ENCODE measurements at regions not wholly inside any gene's neighbourhood (a gene's known extent, or its start where the extent isn't known, plus 50 kb on each side); places are given as distances from the start of the nearest gene placed in this dataset.

DNA sequence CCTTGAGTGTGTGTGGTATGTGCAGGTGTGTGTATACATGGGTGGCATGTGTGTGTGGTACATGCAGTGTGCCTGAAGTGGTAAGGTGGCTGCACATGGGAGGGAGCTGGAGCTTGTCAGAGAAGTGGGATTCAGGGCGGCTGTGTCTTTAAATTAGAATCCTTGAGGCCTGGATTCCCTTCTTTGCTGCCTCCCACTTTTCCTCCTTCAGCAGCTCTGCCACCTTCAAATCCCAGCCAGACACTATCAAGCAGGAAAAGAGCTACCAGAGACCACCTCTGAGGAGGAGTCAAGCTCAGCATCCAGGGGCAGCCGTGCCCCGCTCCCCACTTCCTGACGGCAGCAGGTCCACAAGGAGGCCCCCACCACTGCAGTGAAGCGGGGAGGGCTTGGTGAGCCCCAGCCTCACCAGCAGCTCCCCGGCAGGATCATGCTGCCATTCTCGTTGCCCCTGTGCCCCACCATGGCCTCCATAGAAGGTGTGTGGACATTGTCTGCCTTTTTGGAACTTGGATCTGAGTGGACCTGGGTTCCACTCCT lies 131.0 kb upstream of the MLN start:
- H3K4me1 ChIP-seq (ENCODE audit: insufficient read depth, low read length, poor library complexity, severe bottlenecking) = no peaks in the 10 kb centered on the region
- CTCF ChIA-PET (ENCODE audit: unreplicated experiment) = no interaction called here

DNA sequence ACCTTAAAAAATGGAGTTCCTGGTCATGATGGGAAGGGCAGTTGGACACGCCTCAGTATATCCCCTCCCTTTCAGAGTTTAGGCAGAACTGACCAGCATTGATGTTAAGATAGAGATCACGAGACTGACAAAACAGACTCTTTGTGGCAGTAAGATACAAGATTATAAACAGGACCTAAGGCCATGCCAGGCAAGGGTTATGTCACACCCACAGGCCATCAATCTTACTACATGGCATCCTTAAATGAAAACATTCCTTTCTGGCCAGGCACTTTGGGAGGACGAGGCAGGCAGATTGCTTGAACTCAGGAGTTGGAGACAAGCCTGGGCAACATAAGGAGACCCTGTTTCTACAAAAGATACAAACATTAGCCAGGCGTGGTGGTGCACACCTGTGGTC lies 129.3 kb upstream of the MLN start:
- POLR2A ChIA-PET = interaction anchor here (0.6 kb wide), 1 partner anchor 1957 kb away, joined by 3 read pairs; no protein-coding TSS in a partner anchor
- BruUV-seq (replicated peaks) = no TSS peak
- Histone ChIP-seq H3K9me2 (ENCODE audit: insufficient read depth, low read length) (no peaks in the 10 kb centered on the region), H4K20me1 (ENCODE audit: insufficient read depth, low read length) (no peaks in the 10 kb centered on the region), H3K27ac (ENCODE audit: low read depth, low read length, poor library complexity, severe bottlenecking) (no peak overlapping the region), H3K36me3 (ENCODE audit: insufficient read depth, low read length) (no peaks in the 10 kb centered on the region), H3K79me2 (ENCODE audit: insufficient read depth, low read depth, low read length) (no peaks in the 10 kb centered on the region), H3K4me2 (ENCODE audit: low read length) (no peak overlapping the region), H3K4me1 (ENCODE audit: insufficient read depth, low read length, poor library complexity, severe bottlenecking) (no peaks in the 10 kb centered on the region), H3K4me3 (ENCODE audit: low read depth, low read length, poor library complexity, severe bottlenecking) (no peak overlapping the region), H2AFZ (ENCODE audit: low read length) (no peak overlapping the region), H3K9me3 (ENCODE audit: low read length) (no peaks in the 10 kb centered on the region)
- intact Hi-C loops (cut with micrococcal nuclease; ENCODE audit: unreplicated experiment) = no loop called here
- TF ChIP-seq, protein P1, sequence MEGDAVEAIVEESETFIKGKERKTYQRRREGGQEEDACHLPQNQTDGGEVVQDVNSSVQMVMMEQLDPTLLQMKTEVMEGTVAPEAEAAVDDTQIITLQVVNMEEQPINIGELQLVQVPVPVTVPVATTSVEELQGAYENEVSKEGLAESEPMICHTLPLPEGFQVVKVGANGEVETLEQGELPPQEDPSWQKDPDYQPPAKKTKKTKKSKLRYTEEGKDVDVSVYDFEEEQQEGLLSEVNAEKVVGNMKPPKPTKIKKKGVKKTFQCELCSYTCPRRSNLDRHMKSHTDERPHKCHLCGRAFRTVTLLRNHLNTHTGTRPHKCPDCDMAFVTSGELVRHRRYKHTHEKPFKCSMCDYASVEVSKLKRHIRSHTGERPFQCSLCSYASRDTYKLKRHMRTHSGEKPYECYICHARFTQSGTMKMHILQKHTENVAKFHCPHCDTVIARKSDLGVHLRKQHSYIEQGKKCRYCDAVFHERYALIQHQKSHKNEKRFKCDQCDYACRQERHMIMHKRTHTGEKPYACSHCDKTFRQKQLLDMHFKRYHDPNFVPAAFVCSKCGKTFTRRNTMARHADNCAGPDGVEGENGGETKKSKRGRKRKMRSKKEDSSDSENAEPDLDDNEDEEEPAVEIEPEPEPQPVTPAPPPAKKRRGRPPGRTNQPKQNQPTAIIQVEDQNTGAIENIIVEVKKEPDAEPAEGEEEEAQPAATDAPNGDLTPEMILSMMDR (conservative IDR thresholded peaks at IDR 0.05; ENCODE audit: low read length) = no peak
- no peak for TF ChIP-seq EZH2phosphoT487 (IDR thresholded peaks at IDR 0.05; ENCODE audit: borderline replicate concordance, low read depth, low read length)
- CTCF ChIA-PET (ENCODE audit: unreplicated experiment) = no interaction called here
- DNase-seq (ENCODE audit: low spot score) = no peak

More for the DNA sequence above, 131.0 kb upstream of the MLN start:
- no peak overlapping the region for H2AFZ ChIP-seq (ENCODE audit: low read length)
- no peak overlapping the region for H3K4me3 ChIP-seq (ENCODE audit: low read depth, low read length, poor library complexity, severe bottlenecking)
- no peak overlapping the region for H3K27ac ChIP-seq (ENCODE audit: low read depth, low read length, poor library complexity, severe bottlenecking)
- POLR2A ChIA-PET = no interaction called here
- DNase-seq (ENCODE audit: low spot score) = no peak
- no peak overlapping the region for H3K4me2 ChIP-seq (ENCODE audit: low read length)
- BruUV-seq (replicated peaks) = no TSS peak
- no peaks in the 10 kb centered on the region for H3K9me3 ChIP-seq (ENCODE audit: low read length)
- no peak for TF ChIP-seq EZH2phosphoT487 (IDR thresholded peaks at IDR 0.05; ENCODE audit: borderline replicate concordance, low read depth, low read length)
- TF ChIP-seq, protein P1 (conservative IDR thresholded peaks at IDR 0.05; ENCODE audit: low read length) = no peak
- H3K9me2 ChIP-seq (ENCODE audit: insufficient read depth, low read length) = no peaks in the 10 kb centered on the region
- intact Hi-C loops (cut with micrococcal nuclease; ENCODE audit: unreplicated experiment) = no loop called here
- no peaks in the 10 kb centered on the region for H3K79me2 ChIP-seq (ENCODE audit: insufficient read depth, low read depth, low read length)
- H3K36me3 ChIP-seq (ENCODE audit: insufficient read depth, low read length) = no peaks in the 10 kb centered on the region
- H4K20me1 ChIP-seq (ENCODE audit: insufficient read depth, low read length) = no peaks in the 10 kb centered on the region

DNA sequence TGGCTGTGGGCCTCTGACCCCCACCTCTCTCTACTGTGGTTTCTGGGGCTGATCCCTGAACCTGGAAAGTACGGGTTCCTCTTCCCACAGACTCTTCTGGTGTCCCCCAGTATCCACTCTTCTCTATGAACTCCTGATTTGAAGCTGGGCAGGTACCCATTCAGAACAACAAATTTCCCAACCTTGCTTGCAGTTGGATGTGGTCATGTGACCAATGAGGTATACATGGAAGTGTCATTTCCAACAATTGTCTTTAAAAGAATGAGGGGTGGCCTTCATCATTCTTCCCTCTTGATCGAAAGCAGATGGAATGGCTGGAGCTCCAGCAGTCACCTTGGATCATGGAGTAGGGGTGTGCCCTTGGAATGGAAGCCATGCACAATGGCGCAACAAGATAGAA lies 128.0 kb upstream of the MLN start:
- no peaks in the 10 kb centered on the region for H3K4me1 ChIP-seq (ENCODE audit: insufficient read depth, low read length, poor library complexity, severe bottlenecking)
- POLR2A ChIA-PET = no interaction called here
- CTCF ChIA-PET (ENCODE audit: unreplicated experiment) = no interaction called here
- H3K27ac ChIP-seq (ENCODE audit: low read depth, low read length, poor library complexity, severe bottlenecking) = no peak overlapping the region
- no peaks in the 10 kb centered on the region for H4K20me1 ChIP-seq (ENCODE audit: insufficient read depth, low read length)
- no peaks in the 10 kb centered on the region for H3K9me2 ChIP-seq (ENCODE audit: insufficient read depth, low read length)
- no peak overlapping the region for H2AFZ ChIP-seq (ENCODE audit: low read length)
- intact Hi-C loops (cut with micrococcal nuclease; ENCODE audit: unreplicated experiment) = no loop called here
- no TSS peak for BruUV-seq (replicated peaks)
- H3K9me3 ChIP-seq (ENCODE audit: low read length) = no peaks in the 10 kb centered on the region
- no peak for DNase-seq (ENCODE audit: low spot score)
- H3K4me3 ChIP-seq (ENCODE audit: low read depth, low read length, poor library complexity, severe bottlenecking) = no peak overlapping the region
- TF ChIP-seq, protein P1 (conservative IDR thresholded peaks at IDR 0.05; ENCODE audit: low read length) = no peak
- no peak for TF ChIP-seq EZH2phosphoT487 (IDR thresholded peaks at IDR 0.05; ENCODE audit: borderline replicate concordance, low read depth, low read length)
- no peak overlapping the region for H3K4me2 ChIP-seq (ENCODE audit: low read length)
- H3K36me3 ChIP-seq (ENCODE audit: insufficient read depth, low read length) = no peaks in the 10 kb centered on the region
- H3K79me2 ChIP-seq (ENCODE audit: insufficient read depth, low read depth, low read length) = no peaks in the 10 kb centered on the region
